ENCODE measurements at regions not wholly inside any gene's neighbourhood (a gene's known extent, or its start where the extent isn't known, plus 50 kb on each side); places are given as distances from the start of the nearest gene placed in this dataset.

GRCh38 chr10:83943920-83944319, 195.4 kb upstream of the GHITM start:
- no peaks in the 10 kb centered on the region for H3K27me3 ChIP-seq (ENCODE audit: control insufficient read depth, insufficient read depth, low read length)
- H3K4me3 ChIP-seq (ENCODE audit: low read depth, low read length), result no peak overlapping the region
- no peak overlapping the region for H3K4me2 ChIP-seq (ENCODE audit: low read length)
- no peak overlapping the region for H3K27ac ChIP-seq
- no peak overlapping the region for H3K9ac ChIP-seq
- H3K79me2 ChIP-seq, result no peaks in the 10 kb centered on the region
- no peak for TF ChIP-seq CTCF (IDR thresholded peaks at IDR 0.05)
- no peaks in the 10 kb centered on the region for H3K9me3 ChIP-seq (ENCODE audit: control insufficient read depth, low read length)
- H3K4me1 ChIP-seq, result no peaks in the 10 kb centered on the region
- no peaks in the 10 kb centered on the region for H3K36me3 ChIP-seq (ENCODE audit: control insufficient read depth, insufficient read depth, low read length)
- no peak overlapping the region for H2AFZ ChIP-seq

- no peak overlapping the region for H3K4me2 ChIP-seq (ENCODE audit: low read length)
- H3K36me3 ChIP-seq (ENCODE audit: control insufficient read depth, insufficient read depth, low read length), result no peaks in the 10 kb centered on the region
- H2AFZ ChIP-seq, result no peak overlapping the region
- H3K4me3 ChIP-seq (ENCODE audit: low read depth, low read length), result no peak overlapping the region
- H3K27ac ChIP-seq, result no peak overlapping the region
- no peak for TF ChIP-seq CTCF (IDR thresholded peaks at IDR 0.05)
- H3K27me3 ChIP-seq (ENCODE audit: control insufficient read depth, insufficient read depth, low read length), result no peaks in the 10 kb centered on the region
- no peaks in the 10 kb centered on the region for H3K9me3 ChIP-seq (ENCODE audit: control insufficient read depth, low read length)
- no peaks in the 10 kb centered on the region for H3K79me2 ChIP-seq
- H3K4me1 ChIP-seq, result no peaks in the 10 kb centered on the region
- H3K9ac ChIP-seq, result no peak overlapping the region
Observed at GRCh38 chr10:83945982-83946718, 193.2 kb upstream of the GHITM start.

- Histone ChIP-seq H3K36me3 (ENCODE audit: control insufficient read depth, insufficient read depth, low read length) (no peaks in the 10 kb centered on the region), H2AFZ (no peak overlapping the region), H3K9ac (no peak overlapping the region), H3K79me2 (no peaks in the 10 kb centered on the region), H3K4me2 (ENCODE audit: low read length) (no peak overlapping the region), H3K4me3 (ENCODE audit: low read depth, low read length) (no peak overlapping the region), H3K27me3 (ENCODE audit: control insufficient read depth, insufficient read depth, low read length) (no peaks in the 10 kb centered on the region), H3K9me3 (ENCODE audit: control insufficient read depth, low read length) (no peaks in the 10 kb centered on the region), H3K27ac (no peak overlapping the region), H3K4me1 (no peaks in the 10 kb centered on the region)
- TF ChIP-seq CTCF (IDR thresholded peaks at IDR 0.05), result no peak
Observed at GRCh38 chr10:83952314-83952713, 187.0 kb upstream of the GHITM start.

GRCh38 chr10:83953589-83953988, 185.7 kb upstream of the GHITM start:
- no peaks in the 10 kb centered on the region for H3K4me1 ChIP-seq

More at GRCh38 chr10:83953589-83953988, 185.7 kb upstream of the GHITM start:
- Histone ChIP-seq H3K4me2 (ENCODE audit: low read length) (no peak overlapping the region), H3K9ac (no peak overlapping the region), H3K27me3 (ENCODE audit: control insufficient read depth, insufficient read depth, low read length) (no peaks in the 10 kb centered on the region), H3K9me3 (ENCODE audit: control insufficient read depth, low read length) (no peaks in the 10 kb centered on the region), H2AFZ (no peak overlapping the region), H3K79me2 (no peaks in the 10 kb centered on the region), H3K27ac (no peak overlapping the region), H3K4me3 (ENCODE audit: low read depth, low read length) (no peak overlapping the region), H3K36me3 (ENCODE audit: control insufficient read depth, insufficient read depth, low read length) (no peaks in the 10 kb centered on the region)
- TF ChIP-seq CTCF (IDR thresholded peaks at IDR 0.05), result no peak

Data from parathyroid adenoma (tissue), 2 donors.